ENCODE measurements at regions not wholly inside any gene's neighbourhood (a gene's known extent, or its start where the extent isn't known, plus 50 kb on each side); places are given as distances from the start of the nearest gene placed in this dataset.

DNA sequence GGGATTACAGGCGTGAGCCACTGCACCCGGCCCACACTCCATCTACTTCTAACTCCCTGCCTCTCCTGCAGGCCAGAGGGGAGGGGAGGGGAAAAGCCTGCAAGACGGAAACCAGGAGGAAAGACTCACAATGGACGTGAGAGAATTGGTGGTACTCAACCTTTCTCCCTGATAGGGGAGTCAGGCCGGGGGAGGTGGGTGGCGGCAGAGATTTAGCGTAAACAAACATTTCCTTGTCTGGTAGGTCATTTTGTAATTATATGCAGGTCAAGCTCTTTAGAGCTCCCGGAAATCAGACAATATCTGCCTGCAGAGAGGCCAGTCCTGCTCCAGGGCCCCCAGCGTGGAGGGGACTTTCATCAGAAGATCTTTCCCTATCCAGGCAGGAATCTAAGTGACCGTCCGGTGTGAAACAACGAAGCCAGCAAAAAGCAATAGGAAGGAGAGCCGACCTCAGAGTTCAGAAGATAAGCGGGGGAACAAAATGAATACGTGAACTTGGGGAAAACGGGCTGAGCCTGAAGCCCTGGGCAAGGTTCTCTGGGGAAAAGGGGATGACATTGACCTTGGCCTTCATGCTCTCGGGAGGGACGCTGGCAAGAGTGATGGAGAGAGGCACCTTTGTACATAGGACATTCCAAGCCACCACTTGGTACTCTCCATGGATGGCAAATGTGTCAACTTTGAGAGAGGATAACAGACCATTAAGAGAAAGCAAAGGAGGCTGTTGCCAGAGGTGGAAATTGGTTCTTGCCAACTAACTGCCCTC is 62.3 kb downstream of the SPRING1 start:
- no peak overlapping the region for H3K4me3 ChIP-seq (replicated peaks; ENCODE audit: insufficient read depth, low read length)
- no peak for DNase-seq (ENCODE audit: low read depth in 1 of 2, low spot score in 1 of 2)
- peak overlapping the region; percentile 69 for H3K27ac ChIP-seq (replicated peaks)
- H3K27me3 ChIP-seq (ENCODE audit: insufficient read depth, poor library complexity, severe bottlenecking), result no peaks in the 10 kb centered on the region
- TF ChIP-seq GABPA (IDR thresholded peaks at IDR 0.05; ENCODE audit: low read depth), result no peak
- TF ChIP-seq, protein P1, sequence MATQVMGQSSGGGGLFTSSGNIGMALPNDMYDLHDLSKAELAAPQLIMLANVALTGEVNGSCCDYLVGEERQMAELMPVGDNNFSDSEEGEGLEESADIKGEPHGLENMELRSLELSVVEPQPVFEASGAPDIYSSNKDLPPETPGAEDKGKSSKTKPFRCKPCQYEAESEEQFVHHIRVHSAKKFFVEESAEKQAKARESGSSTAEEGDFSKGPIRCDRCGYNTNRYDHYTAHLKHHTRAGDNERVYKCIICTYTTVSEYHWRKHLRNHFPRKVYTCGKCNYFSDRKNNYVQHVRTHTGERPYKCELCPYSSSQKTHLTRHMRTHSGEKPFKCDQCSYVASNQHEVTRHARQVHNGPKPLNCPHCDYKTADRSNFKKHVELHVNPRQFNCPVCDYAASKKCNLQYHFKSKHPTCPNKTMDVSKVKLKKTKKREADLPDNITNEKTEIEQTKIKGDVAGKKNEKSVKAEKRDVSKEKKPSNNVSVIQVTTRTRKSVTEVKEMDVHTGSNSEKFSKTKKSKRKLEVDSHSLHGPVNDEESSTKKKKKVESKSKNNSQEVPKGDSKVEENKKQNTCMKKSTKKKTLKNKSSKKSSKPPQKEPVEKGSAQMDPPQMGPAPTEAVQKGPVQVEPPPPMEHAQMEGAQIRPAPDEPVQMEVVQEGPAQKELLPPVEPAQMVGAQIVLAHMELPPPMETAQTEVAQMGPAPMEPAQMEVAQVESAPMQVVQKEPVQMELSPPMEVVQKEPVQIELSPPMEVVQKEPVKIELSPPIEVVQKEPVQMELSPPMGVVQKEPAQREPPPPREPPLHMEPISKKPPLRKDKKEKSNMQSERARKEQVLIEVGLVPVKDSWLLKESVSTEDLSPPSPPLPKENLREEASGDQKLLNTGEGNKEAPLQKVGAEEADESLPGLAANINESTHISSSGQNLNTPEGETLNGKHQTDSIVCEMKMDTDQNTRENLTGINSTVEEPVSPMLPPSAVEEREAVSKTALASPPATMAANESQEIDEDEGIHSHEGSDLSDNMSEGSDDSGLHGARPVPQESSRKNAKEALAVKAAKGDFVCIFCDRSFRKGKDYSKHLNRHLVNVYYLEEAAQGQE (IDR thresholded peaks at IDR 0.05; ENCODE audit: insufficient replicate concordance, low read depth), result no peak
- no peak for TF ChIP-seq POLR2AphosphoS5 (IDR thresholded peaks at IDR 0.05; ENCODE audit: low read depth)
- TF ChIP-seq SPI1 (IDR thresholded peaks at IDR 0.05; ENCODE audit: borderline replicate concordance, low read depth), result no peak
- TF ChIP-seq, protein P2, sequence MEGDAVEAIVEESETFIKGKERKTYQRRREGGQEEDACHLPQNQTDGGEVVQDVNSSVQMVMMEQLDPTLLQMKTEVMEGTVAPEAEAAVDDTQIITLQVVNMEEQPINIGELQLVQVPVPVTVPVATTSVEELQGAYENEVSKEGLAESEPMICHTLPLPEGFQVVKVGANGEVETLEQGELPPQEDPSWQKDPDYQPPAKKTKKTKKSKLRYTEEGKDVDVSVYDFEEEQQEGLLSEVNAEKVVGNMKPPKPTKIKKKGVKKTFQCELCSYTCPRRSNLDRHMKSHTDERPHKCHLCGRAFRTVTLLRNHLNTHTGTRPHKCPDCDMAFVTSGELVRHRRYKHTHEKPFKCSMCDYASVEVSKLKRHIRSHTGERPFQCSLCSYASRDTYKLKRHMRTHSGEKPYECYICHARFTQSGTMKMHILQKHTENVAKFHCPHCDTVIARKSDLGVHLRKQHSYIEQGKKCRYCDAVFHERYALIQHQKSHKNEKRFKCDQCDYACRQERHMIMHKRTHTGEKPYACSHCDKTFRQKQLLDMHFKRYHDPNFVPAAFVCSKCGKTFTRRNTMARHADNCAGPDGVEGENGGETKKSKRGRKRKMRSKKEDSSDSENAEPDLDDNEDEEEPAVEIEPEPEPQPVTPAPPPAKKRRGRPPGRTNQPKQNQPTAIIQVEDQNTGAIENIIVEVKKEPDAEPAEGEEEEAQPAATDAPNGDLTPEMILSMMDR (IDR thresholded peaks at IDR 0.05; ENCODE audit: insufficient read depth, low read length), result no peak

DNA sequence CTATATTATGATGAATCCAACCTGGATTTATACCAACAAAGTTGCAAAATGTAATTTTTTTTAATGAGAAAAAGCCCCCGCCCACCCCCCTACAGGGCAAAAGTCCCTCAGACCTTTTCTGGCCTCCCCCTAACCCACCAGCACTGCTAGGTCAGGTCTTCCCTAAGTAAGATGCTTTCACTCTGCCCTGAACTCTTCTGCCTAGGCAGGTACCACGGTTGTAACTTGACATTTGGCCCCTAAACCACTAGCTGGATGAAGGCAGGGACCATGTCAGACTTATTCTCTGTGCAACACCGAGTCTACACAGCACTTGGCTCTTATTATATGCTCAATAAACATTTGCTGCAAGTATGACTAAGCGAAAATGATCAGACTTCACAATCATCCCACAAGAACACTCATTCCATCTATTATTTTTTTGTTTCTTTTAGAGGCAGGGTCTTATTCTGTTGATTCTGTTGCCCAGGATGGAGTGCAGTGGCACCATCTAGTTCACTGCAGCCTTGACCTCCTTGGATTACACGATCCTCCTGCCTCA is 63.2 kb downstream of the SPRING1 start:
- no peak for DNase-seq (ENCODE audit: low read depth in 1 of 2, low spot score in 1 of 2)
- H3K4me3 ChIP-seq (replicated peaks; ENCODE audit: insufficient read depth, low read length), result no peak overlapping the region
- no peaks in the 10 kb centered on the region for H3K27me3 ChIP-seq (ENCODE audit: insufficient read depth, poor library complexity, severe bottlenecking)
- peak overlapping the region; percentile 69 for H3K27ac ChIP-seq (replicated peaks)
- TF ChIP-seq, protein P2 (IDR thresholded peaks at IDR 0.05; ENCODE audit: insufficient read depth, low read length), result no peak
- TF ChIP-seq GABPA (IDR thresholded peaks at IDR 0.05; ENCODE audit: low read depth), result no peak
- TF ChIP-seq, protein P1 (IDR thresholded peaks at IDR 0.05; ENCODE audit: insufficient replicate concordance, low read depth), result no peak
- no peak for TF ChIP-seq POLR2AphosphoS5 (IDR thresholded peaks at IDR 0.05; ENCODE audit: low read depth)
- no peak for TF ChIP-seq SPI1 (IDR thresholded peaks at IDR 0.05; ENCODE audit: borderline replicate concordance, low read depth)

DNA sequence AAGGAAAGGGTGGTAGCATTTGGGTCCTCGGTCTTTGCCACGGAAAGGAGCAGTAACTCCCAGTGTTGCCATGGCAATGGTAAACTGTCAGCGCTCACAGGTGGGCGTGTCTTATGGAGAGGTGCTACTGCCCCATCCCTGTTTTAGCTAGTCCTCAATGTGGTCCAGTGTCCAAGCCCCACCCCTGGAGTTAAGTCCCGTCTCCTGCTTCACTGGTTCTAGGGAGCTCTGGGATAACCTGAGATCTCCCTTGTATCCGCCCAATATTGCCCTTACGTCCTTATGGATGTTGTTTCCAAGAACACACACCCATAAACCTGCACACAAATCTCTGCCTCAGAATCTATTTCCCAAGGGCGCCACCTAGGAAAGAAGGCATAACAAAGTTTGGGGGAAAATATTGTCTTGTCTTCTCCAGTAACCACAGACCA is 64.2 kb downstream of the SPRING1 start:
- Histone ChIP-seq H3K4me3 (replicated peaks; ENCODE audit: insufficient read depth, low read length) (no peak overlapping the region), H3K27ac (replicated peaks) (no peak overlapping the region), H3K27me3 (ENCODE audit: insufficient read depth, poor library complexity, severe bottlenecking) (no peaks in the 10 kb centered on the region)
- TF ChIP-seq, protein P1 (IDR thresholded peaks at IDR 0.05; ENCODE audit: insufficient replicate concordance, low read depth), result no peak
- TF ChIP-seq GABPA (IDR thresholded peaks at IDR 0.05; ENCODE audit: low read depth) (no peak), POLR2AphosphoS5 (IDR thresholded peaks at IDR 0.05; ENCODE audit: low read depth) (no peak), SPI1 (IDR thresholded peaks at IDR 0.05; ENCODE audit: borderline replicate concordance, low read depth) (no peak)
- TF ChIP-seq, protein P2 (IDR thresholded peaks at IDR 0.05; ENCODE audit: insufficient read depth, low read length), result no peak
- no peak for DNase-seq (ENCODE audit: low read depth in 1 of 2, low spot score in 1 of 2)

Data from HL-60 (cell line).